Peyer's patch (tissue), 4 donors: ENCODE measurements at regions not wholly inside any gene's neighbourhood (a gene's known extent, or its start where the extent isn't known, plus 50 kb on each side); places are given as distances from the start of the nearest gene placed in this dataset.

Source experiments
- DNase-seq, 3 donors: peaks; one replicate each; pipeline ENCODE4 v3.0.0-alpha.2; 2017 to 2019
- H3K27ac ChIP-seq, 4 donors: fragments of 200-600 bp; sonication (generic); one replicate each; pipeline ENCODE4 v1.5.1; 2016 to 2019
- H3K27me3 ChIP-seq, 2 donors: fragments of 200-600 bp; sonication (generic); one replicate each; pipeline ENCODE4 v1.5.1; 2019
- H3K36me3 ChIP-seq, 3 donors: fragments of 200-600 bp; sonication (generic); one replicate each; pipeline ENCODE4 v1.5.1; 2016 to 2019
- H3K4me1 ChIP-seq, 4 donors: fragments of 200-600 bp; sonication (generic); one replicate each; pipeline ENCODE4 v1.5.1; 2016 to 2019
- H3K4me3 ChIP-seq, 4 donors: fragments of 200-600 bp; sonication (generic); 1 replicate in 3 of 4; 2 replicates in 1 of 4; pipeline ENCODE4 v1.5.1; 2016 to 2019; ENCODE audit warnings: mild to moderate bottlenecking in 1 of 4
- H3K9me3 ChIP-seq, 4 donors: fragments of 200-600 bp; sonication (generic); one replicate each; pipeline ENCODE4 v1.5.1; 2016 to 2019; ENCODE audit warnings: mild to moderate bottlenecking in 1 of 4
- CTCF ChIP-seq, 6 experiments: fragments of 450-650 bp in 4 of 6; fragments of 200-600 bp in 2 of 6; sonication (generic) in 1 of 6; IDR thresholded peaks; one replicate each; pipeline ENCODE4 v1.5.1; 2017 to 2019; ENCODE audit warnings: antibody characterized with exemption in 6 of 6, mild to moderate bottlenecking in 3 of 6, moderate library complexity in 1 of 6
- POLR2A ChIP-seq, 2 donors: fragments of 450-650 bp; IDR thresholded peaks; one replicate each; pipeline ENCODE4 v1.5.1; 2017; ENCODE audit warnings: antibody characterized with exemption in 2 of 2, mild to moderate bottlenecking in 2 of 2, moderate library complexity in 2 of 2

- Histone ChIP-seq H3K4me1 (no peaks in the 10 kb centered on the region), H3K4me3 (no peak overlapping the region), H3K27me3 (no peaks in the 10 kb centered on the region), H3K27ac (no peak overlapping the region), H3K9me3 (no peaks in the 10 kb centered on the region), H3K36me3 (no peaks in the 10 kb centered on the region)
- DNase-seq, result no peak
- TF ChIP-seq CTCF (IDR thresholded peaks at IDR 0.05) (no peak), POLR2A (IDR thresholded peaks at IDR 0.05) (no peak)
These were observed 195.7 kb downstream of the SPATA18 start for GRCh38 chr4:52246827-52247226.

DNA sequence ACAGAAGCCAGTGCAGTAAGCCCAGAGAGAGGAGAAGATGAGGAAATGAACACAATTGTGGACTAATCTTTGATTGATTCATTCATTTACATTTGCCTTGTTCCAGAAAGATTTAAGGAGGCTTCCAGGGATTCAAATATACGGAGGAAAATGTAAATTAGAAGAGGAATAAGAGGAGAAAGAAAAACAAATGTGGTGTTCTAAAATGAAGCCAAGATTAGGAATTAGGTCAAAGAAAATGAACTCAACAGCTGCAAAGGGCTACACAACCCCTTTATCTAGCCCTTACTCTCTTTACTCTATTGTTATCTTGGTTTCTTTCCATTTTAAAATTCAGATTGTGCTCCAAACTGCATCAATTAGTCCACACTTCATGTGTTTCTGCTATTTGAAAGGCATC is 196.8 kb downstream of the SPATA18 start:
- H3K27me3 ChIP-seq, result no peaks in the 10 kb centered on the region
- DNase-seq, result no peak
- TF ChIP-seq POLR2A (IDR thresholded peaks at IDR 0.05) (no peak), CTCF (IDR thresholded peaks at IDR 0.05) (no peak)
- H3K9me3 ChIP-seq, result no peaks in the 10 kb centered on the region
- H3K36me3 ChIP-seq, result no peaks in the 10 kb centered on the region
- H3K27ac ChIP-seq, result no peak overlapping the region
- H3K4me3 ChIP-seq, result no peak overlapping the region
- H3K4me1 ChIP-seq, result no peaks in the 10 kb centered on the region

DNA sequence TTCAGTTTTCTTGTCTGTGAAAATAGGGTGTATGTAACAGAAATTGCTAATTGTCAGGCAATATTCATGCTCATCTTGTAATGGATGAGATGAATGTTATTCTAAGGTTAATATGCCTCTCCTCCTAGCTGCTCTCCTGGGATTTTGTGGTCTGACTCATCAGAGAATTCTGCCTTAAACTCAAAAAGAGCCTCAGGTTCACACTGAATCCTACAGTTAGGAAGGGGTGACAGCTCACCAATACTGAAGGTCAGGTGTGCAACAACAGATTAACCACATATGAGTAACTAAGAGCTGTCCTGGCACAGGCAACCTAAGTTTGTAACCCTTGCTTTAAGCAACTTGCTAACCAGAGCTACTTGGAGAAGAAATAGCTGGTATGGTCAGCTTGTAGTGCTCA is 197.7 kb downstream of the SPATA18 start:
- Histone ChIP-seq H3K27ac (no peak overlapping the region), H3K27me3 (no peaks in the 10 kb centered on the region), H3K9me3 (no peaks in the 10 kb centered on the region), H3K4me3 (no peak overlapping the region), H3K4me1 (no peaks in the 10 kb centered on the region), H3K36me3 (no peaks in the 10 kb centered on the region)
- no peak for DNase-seq
- TF ChIP-seq CTCF (IDR thresholded peaks at IDR 0.05), result no peak
- TF ChIP-seq POLR2A (IDR thresholded peaks at IDR 0.05), result no peak

DNA sequence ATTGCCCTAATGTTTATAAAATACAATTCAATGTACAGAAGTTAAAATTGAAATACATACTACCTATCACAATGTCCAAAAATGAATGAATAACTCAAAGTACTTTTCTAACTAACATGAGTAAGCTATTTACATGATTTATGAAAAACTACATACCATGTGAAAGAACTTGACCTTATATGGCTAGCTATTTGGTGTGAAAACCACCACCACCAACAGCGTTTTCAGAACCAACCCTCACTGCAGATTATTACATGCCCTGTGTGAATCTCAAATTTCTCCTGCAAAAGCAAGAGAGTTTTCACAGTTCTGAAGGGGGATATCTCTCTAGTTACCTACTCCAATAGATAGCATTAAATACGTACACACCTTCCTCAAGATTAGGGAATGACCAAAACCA is 198.5 kb downstream of the SPATA18 start:
- DNase-seq, result no peak
- H3K4me3 ChIP-seq, result no peak overlapping the region
- H3K9me3 ChIP-seq, result no peaks in the 10 kb centered on the region
- H3K27ac ChIP-seq, result no peak overlapping the region
- no peaks in the 10 kb centered on the region for H3K4me1 ChIP-seq
- H3K27me3 ChIP-seq, result no peaks in the 10 kb centered on the region
- H3K36me3 ChIP-seq, result no peaks in the 10 kb centered on the region
- no peak for TF ChIP-seq POLR2A (IDR thresholded peaks at IDR 0.05)
- TF ChIP-seq CTCF (IDR thresholded peaks at IDR 0.05), result no peak

GRCh38 chr4:52250154-52250553 is 199.1 kb downstream of the SPATA18 start:
- DNase-seq, result no peak
- no peaks in the 10 kb centered on the region for H3K4me1 ChIP-seq
- TF ChIP-seq CTCF (IDR thresholded peaks at IDR 0.05), result no peak

DNA sequence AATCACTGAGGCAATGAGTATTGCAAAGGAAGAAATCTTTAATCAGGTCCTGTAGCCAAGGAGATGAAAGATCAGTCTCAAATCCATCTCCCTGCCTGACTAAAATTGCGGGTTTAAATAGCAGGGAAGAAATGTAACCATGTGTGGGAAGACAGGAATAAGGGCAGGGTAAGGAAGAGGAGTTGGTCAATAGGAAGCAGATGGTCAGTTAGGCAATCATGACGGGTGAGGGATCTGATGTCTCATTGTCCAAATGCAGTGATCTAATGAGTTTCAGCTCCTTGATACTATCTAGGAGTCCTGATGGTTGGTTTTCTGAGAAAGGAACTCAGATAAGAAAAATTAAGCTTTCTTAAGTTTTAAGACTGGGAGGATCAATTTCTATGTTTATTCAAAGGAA is 200.8 kb downstream of the SPATA18 start:
- Histone ChIP-seq H3K4me3 (no peak overlapping the region), H3K9me3 (no peaks in the 10 kb centered on the region), H3K27ac (no peak overlapping the region), H3K36me3 (no peaks in the 10 kb centered on the region), H3K4me1 (no peaks in the 10 kb centered on the region), H3K27me3 (no peaks in the 10 kb centered on the region)
- TF ChIP-seq CTCF (IDR thresholded peaks at IDR 0.05), result no peak
- no peak for TF ChIP-seq POLR2A (IDR thresholded peaks at IDR 0.05)
- DNase-seq, result no peak

More at GRCh38 chr4:52250154-52250553, 199.1 kb downstream of the SPATA18 start:
- Histone ChIP-seq H3K27ac (no peak overlapping the region), H3K27me3 (no peaks in the 10 kb centered on the region), H3K36me3 (no peaks in the 10 kb centered on the region), H3K9me3 (no peaks in the 10 kb centered on the region), H3K4me3 (no peak overlapping the region)
